Esophagus squamous epithelium (tissue), 4 donors: ENCODE measurements at regions not wholly inside any gene's neighbourhood (a gene's known extent, or its start where the extent isn't known, plus 50 kb on each side); places are given as distances from the start of the nearest gene placed in this dataset.

ENCODE experiments used
- POLR2A ChIP-seq, 4 donors: fragments of 450-650 bp; IDR thresholded peaks; one replicate each; pipeline ENCODE4 v1.6.1; 2017; ENCODE audit warnings: antibody characterized with exemption in 4 of 4, mild to moderate bottlenecking in 4 of 4, moderate library complexity in 3 of 4
- TF ChIP-seq, protein P1 (sequence below), 6 experiments: fragments of 450-650 bp in 4 of 6; fragments of 200-600 bp in 2 of 6; sonication (generic) in 2 of 6; IDR thresholded peaks; one replicate each; pipeline ENCODE4 v1.5.1; 2016 to 2019; ENCODE audit warnings: antibody characterized with exemption in 6 of 6, mild to moderate bottlenecking in 4 of 6, moderate library complexity in 4 of 6

- TF ChIP-seq POLR2A (IDR thresholded peaks at IDR 0.05) = no peak
- TF ChIP-seq, protein P1, sequence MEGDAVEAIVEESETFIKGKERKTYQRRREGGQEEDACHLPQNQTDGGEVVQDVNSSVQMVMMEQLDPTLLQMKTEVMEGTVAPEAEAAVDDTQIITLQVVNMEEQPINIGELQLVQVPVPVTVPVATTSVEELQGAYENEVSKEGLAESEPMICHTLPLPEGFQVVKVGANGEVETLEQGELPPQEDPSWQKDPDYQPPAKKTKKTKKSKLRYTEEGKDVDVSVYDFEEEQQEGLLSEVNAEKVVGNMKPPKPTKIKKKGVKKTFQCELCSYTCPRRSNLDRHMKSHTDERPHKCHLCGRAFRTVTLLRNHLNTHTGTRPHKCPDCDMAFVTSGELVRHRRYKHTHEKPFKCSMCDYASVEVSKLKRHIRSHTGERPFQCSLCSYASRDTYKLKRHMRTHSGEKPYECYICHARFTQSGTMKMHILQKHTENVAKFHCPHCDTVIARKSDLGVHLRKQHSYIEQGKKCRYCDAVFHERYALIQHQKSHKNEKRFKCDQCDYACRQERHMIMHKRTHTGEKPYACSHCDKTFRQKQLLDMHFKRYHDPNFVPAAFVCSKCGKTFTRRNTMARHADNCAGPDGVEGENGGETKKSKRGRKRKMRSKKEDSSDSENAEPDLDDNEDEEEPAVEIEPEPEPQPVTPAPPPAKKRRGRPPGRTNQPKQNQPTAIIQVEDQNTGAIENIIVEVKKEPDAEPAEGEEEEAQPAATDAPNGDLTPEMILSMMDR (IDR thresholded peaks at IDR 0.05) = no peak
These were observed 219.0 kb downstream of the DMAC1 start for GRCh38 chr9:7580568-7580967.
